Activated CD8-positive, alpha-beta T cell treated with anti-CD3 and anti-CD28 coated beads for 36 hours (primary cell): ENCODE measurements at regions not wholly inside any gene's neighbourhood (a gene's known extent, or its start where the extent isn't known, plus 50 kb on each side); places are given as distances from the start of the nearest gene placed in this dataset.

ENCODE experiments used
- ATAC-seq: fragments of 200-7000 bp; cut with Tn5 transposase; one replicate; pipeline ENCODE4 v1.10.0; 2021; ENCODE audit warnings: mild to moderate bottlenecking, moderate library complexity
- CTCF ChIA-PET: fragments of 350-600 bp; sonication (Branson Sonifier 250); formaldehyde crosslinking; loops from one replicate; lab custom pipeline; 2021; ENCODE audit warnings: antibody characterized with exemption; lab: Charles Lee
- POLR2A ChIA-PET: fragments of 350-600 bp; sonication (Branson Sonifier 250); formaldehyde crosslinking; loops from one replicate; lab custom pipeline; 2021; ENCODE audit warnings: antibody characterized with exemption; lab: Charles Lee
- DNase-seq: peaks from one replicate; pipeline ENCODE4 v3.0.0-alpha.2; 2020
- H3K27ac Mint-ChIP-seq: one replicate; pipeline ENCODE4 v1.8.0; 2021; ENCODE audit warnings: mild to moderate bottlenecking, mixed read lengths
- H3K27me3 Mint-ChIP-seq: one replicate; pipeline ENCODE4 v1.8.0; 2021; ENCODE audit warnings: mixed read lengths
- H3K36me3 Mint-ChIP-seq: one replicate; pipeline ENCODE4 v1.8.0; 2021; ENCODE audit warnings: low read depth, mixed read lengths
- H3K4me1 Mint-ChIP-seq: one replicate; pipeline ENCODE4 v1.8.0; 2021; ENCODE audit warnings: low read depth, mixed read lengths
- H3K4me3 Mint-ChIP-seq: one replicate; pipeline ENCODE4 v1.8.0; 2021; ENCODE audit warnings: mild to moderate bottlenecking, moderate library complexity, mixed read lengths
- H3K9me3 Mint-ChIP-seq: one replicate; pipeline ENCODE4 v1.8.0; 2021; ENCODE audit warnings: mixed read lengths
- CTCF ChIP-seq: fragments of 200-600 bp; IDR thresholded peaks from one replicate; pipeline ENCODE4 v1.8.0; 2022; ENCODE audit warnings: antibody characterized with exemption, mild to moderate bottlenecking
- intact Hi-C: fragments of 100-400 bp; cut with micrococcal nuclease; formaldehyde crosslinking; loops from one replicate; pipeline ENCODE4 v1.10.0; 2022

- Mint-ChIP-seq H3K4me1 (no peaks in the 10 kb centered on the region), H3K36me3 (no peaks in the 10 kb centered on the region), H3K4me3 (no peak overlapping the region), H3K27me3 (no peaks in the 10 kb centered on the region), H3K9me3 (no peaks in the 10 kb centered on the region), H3K27ac (no peak overlapping the region)
- ATAC-seq (no peak), DNase-seq (no peak)
- CTCF ChIA-PET: interaction anchor here (0.8 to 1.3 kb wide), 2 partner anchors 17 to 241 kb away, joined by 3 read pairs; no protein-coding TSS in a partner anchor
- intact Hi-C loops: no loop called here
- no peak for TF ChIP-seq CTCF
- POLR2A ChIA-PET: no interaction called here
Measured at GRCh38 chr2:122174061-122174460, 418.6 kb downstream of the TSN start.

DNA sequence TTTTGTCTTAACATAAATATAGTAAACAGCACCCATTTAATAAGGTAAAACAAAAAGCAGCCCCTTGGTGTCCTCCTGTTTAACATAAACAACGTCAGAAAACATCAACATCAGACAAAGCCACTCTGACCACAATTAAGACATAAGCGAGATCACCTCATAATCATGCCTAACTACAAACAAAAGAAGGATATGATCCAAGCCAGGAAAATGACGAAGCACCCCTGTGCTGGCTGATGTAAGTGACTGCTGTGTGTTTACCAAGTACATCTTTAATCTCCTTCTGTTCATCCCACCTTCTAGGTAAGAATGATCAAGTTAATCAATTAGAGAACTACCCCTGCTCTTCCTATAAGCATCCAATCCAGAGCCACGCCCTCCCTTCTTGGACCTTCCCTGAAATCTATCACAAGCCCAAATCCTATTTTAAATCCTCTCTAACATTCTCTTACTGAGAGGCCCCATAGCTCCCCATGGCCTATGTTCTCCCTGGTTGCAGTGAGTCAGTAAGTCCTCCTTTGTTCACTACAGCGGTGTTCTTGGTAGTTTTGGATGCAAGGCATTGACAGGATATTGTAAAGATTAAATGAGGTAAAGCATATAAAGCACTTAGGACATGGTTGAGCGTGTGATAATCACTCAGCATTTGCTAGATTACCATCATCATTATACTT, 424.2 kb downstream of the TSN start:
- intact Hi-C loops: no loop called here
- POLR2A ChIA-PET: no interaction called here
- H3K36me3 Mint-ChIP-seq: no peaks in the 10 kb centered on the region
- H3K27ac Mint-ChIP-seq: no peak overlapping the region
- H3K27me3 Mint-ChIP-seq: no peaks in the 10 kb centered on the region
- no peak overlapping the region for H3K4me3 Mint-ChIP-seq
- no peak for TF ChIP-seq CTCF
- H3K4me1 Mint-ChIP-seq: no peaks in the 10 kb centered on the region
- no peaks in the 10 kb centered on the region for H3K9me3 Mint-ChIP-seq
- no peak for DNase-seq
- CTCF ChIA-PET: no interaction called here
- no peak for ATAC-seq

DNA sequence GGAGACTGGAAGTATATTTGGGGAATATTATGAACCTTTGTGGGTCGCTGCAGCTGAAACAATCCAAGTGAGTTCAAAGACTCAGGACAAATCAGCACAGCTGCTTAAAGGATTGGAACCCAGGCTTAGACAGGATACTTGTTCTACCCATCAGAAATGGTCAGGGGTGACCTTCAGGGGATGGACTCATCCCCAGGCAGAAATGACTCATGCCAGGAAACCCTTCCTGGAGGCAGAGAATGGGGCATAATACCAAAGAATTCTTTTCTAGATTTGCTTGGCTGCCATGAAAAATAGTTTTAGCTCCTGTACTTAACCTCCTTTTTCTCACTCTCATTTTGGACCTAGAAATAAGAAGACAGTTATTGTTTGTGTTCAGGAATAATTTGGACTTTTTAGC, 425.5 kb downstream of the TSN start:
- no peaks in the 10 kb centered on the region for H3K9me3 Mint-ChIP-seq
- no peak for TF ChIP-seq CTCF
- H3K36me3 Mint-ChIP-seq: no peaks in the 10 kb centered on the region
- ChIA-PET CTCF (no interaction called here), POLR2A (no interaction called here)
- H3K4me1 Mint-ChIP-seq: no peaks in the 10 kb centered on the region
- intact Hi-C loops: no loop called here
- H3K27me3 Mint-ChIP-seq: no peaks in the 10 kb centered on the region
- no peak overlapping the region for H3K4me3 Mint-ChIP-seq
- no peak for DNase-seq
- ATAC-seq: no peak
- H3K27ac Mint-ChIP-seq: no peak overlapping the region

DNA sequence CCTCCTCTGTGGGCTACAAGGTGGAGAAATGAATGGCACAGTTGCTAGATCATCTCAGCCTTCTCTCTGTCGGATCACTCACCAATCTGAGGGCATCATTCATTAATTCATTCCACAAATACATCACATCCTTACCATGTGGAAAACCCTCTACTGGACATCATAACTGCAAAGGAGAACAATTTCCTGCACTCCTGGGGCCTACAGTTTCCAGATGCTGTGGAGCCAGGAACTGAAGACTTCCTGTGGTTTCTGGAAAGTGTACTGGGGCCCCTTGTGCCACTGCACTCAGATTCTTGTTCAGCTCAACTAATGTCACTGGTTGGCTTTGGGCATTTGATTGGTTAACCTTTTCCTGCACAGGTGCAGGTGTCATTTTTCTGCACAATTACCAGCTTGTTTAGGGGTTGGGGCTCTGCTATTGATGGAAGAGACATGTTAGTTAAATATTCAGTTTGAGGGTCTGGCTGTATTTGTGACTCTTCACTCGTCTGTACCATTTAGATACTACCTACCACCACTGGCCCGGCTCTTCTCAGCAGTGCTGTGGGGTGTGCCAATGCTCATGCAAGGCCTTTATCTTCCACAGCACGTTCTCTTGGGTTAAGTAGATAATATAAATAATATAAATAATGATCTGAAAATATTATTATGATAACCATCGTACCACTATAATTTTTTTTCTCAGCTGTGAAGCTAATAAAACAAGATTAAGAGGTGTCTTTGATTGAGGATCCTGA, 427.3 kb downstream of the TSN start:
- H3K27ac Mint-ChIP-seq: no peak overlapping the region

More for the DNA sequence above, 427.3 kb downstream of the TSN start:
- no peaks in the 10 kb centered on the region for H3K9me3 Mint-ChIP-seq
- DNase-seq: no peak
- H3K27me3 Mint-ChIP-seq: no peaks in the 10 kb centered on the region
- no peak for TF ChIP-seq CTCF
- ChIA-PET POLR2A (no interaction called here), CTCF (no interaction called here)
- no peaks in the 10 kb centered on the region for H3K36me3 Mint-ChIP-seq
- intact Hi-C loops: no loop called here
- ATAC-seq: no peak
- no peak overlapping the region for H3K4me3 Mint-ChIP-seq
- no peaks in the 10 kb centered on the region for H3K4me1 Mint-ChIP-seq
